Stimulated activated CD4-positive, alpha-beta T cell treated with anti-CD3 and anti-CD28 coated beads, Interleukin-4, amount 100 ng/mL, for 4 hours (primary cell): ENCODE measurements at regions not wholly inside any gene's neighbourhood (a gene's known extent, or its start where the extent isn't known, plus 50 kb on each side); places are given as distances from the start of the nearest gene placed in this dataset.
"Not testable (repeated sequence)": the region's sequence is repeated elsewhere in the genome, so short reads cannot be mapped to it uniquely, and the experiment has no call there.

Source experiments
- DNase-seq, 2 experiments: peaks; one replicate each; pipeline ENCODE4 v3.0.0-alpha.2; 2020

DNA sequence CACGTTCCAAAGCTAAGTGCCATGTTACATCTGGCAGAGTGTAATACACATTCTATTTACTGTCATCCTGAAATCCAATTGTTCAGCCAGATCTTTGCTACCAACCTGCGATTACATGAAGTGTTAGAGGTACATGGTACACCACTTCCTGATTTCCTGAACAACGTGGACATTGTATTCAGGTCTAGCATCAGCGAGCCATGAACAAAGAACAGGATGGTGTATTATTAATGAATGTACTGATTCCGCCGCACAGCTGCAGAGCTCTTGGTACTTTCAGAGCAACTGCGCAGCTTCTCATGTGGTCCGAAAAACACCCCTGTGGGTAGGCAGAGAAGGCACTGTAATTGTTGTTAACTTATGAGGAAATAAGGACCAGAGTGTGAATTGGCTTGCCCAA is 511.4 kb downstream of the AJAP1 start:
- no peak for DNase-seq

DNA sequence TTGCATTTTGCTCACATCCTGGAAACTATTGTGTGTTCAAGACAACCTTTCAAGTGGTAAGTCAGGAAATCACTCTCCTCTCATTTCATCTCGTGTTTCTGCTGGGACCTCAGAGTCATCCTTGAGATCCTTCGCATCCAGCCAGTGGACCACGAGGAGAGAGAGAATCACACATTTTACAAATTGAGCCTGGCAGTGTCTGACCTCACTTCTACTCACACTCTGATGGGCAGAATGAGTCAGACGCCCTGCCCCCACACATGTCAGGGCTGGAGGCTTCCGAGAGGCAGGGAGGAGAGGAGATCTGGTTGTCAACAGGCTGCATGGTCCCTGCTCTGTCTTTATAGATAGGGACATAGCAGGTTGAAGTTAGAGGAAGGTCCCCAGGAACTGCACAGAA is 509.7 kb downstream of the AJAP1 start:
- no peak for DNase-seq

DNA sequence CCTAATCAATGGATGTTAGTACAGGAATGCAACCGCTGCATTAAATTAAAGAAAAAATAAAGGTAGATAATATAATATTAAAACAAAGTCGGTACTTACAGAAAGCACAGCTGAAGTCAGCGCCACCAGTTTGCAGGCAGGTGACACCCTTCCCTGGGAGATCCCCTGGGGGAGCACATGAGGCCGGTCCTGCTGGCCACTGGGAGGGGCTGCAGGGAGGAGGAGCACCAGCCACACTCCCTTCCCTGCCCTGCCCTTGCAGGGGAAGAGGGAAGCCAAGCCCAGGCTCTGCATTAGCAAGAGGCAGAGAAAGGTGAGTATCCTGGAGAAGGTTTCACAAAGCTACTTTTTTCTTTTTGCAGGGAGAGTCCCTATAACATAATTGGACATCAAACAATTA is 507.0 kb downstream of the AJAP1 start:
- no peak for DNase-seq

DNA sequence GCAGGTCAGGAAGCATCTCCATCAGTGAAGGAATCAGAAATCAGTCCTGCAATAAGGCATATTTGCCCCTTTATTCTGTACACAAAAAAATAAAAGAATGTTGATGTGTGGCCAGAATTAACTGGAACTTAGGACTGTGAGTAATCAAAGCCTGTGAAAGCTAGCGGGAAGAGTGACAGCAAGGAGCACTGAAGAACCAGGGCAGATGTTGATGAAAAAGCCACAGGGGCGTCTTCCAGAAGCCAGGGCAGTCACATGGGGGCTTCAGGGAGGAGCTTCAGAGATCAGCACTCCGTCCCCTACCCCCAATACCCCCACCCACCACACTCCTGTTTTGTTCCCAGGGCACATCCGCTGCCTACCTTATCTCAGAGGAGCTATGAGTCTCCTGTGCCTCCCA is 502.8 kb downstream of the AJAP1 start:
- no peak for DNase-seq

DNA sequence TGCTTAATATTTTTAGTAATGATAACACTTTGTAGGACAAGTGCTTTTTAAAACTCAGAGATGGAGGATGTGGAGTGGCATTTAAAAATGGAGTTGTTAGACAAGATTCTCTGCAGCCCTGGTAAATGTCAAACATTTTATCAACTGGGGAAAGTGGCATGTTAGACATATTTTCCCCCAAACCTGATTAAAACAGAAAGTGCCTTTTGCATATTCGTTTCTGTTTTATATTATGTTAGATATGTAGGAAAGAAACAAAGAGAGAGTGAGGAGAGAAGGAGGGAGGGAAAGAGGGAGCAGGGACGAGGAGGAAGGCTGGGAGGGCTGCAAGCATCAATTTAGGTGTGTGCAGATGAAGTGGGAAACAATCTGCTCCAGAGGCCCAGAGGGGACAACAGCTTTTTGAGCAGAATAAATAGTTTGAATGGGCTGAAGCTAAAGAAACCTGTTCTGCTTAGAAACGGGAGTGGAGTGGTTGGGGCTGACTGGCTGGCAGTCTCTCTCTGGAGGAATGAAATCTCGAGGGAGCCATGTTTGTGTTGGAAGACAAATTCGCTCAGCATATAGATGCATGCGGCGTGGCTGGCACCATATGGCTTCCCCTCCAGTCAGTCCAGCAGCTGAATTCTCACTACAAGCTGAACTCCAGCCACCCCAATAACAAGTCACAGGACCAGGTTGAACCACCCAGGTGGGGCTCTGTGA is 502.2 kb downstream of the AJAP1 start:
- no peak for DNase-seq

DNA sequence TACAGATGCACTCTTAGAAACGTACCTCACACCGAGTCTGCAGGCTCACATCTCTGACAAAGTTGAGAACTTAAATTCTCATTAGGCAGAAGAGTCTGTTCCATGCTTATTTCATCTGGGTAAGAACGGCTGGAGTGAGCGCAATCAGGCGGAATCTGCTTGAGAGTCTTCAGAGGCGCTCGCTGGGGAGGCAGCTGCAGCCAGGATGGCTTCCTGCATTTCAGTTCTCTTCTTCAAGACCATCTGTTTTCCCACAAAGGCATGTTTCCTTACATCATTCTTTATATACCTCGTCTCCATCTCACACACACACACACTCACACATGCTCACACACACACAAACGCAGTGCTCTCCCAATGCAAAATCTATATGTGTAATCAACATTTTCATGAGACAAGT is 497.1 kb downstream of the AJAP1 start:
- DNase-seq, result no peak

DNA sequence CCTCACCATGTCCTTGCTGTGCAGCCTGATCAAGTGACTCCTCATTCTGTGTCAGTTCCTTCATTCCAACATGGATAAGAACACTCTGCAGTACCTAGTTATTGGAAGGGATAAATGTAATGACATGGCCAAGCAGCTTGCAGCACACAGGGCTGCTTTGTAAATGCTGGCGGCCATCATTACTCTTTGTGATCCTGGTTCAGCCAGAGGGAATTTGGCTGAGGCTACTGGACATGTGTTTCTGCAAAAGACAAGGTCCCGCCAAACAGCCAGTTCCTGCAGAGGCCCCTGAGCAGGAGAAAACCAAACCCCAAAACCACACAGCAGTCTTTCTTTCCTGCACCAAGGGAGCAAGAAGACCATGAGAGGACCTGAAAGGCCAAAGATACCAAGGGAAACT is 495.8 kb downstream of the AJAP1 start:
- no peak for DNase-seq

DNA sequence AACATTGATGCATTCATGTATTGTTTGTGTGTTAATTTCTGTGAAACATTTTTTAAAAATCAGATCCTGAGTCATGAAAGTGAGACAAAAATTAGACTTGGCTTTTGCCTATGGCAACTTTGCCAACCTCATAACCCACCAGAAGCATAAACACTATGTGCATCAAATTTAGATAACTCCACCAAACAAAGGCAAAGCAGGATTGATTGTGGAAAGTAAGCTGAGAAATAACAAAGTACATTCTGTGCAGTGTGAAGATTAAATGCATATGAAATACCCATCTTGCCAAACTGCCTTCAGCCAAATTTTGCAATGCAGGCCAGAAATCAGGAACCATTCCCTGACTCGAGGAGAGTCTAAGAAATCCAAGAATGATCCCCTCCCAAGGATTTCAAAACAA is 493.4 kb downstream of the AJAP1 start:
- no peak for DNase-seq

DNA sequence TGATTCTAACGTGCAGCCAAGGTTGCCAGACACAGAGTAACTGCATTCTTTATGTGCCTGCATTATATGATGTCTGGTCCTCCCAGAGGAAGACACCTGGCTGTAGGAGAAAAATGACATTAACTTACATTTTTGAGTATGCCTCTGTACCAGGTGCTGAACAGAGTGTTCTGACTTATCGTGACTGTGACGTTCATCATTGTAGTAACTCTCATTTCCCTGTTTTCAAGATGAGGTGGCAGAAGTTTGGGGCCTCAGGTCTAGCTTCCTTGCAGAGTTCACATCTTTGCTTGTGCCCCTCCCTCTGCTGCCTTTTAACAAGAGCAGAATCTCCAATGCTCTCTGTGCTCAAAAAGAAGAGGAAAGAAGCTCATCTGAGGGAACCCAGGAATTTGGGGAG is 488.0 kb downstream of the AJAP1 start:
- DNase-seq, result no peak

DNA sequence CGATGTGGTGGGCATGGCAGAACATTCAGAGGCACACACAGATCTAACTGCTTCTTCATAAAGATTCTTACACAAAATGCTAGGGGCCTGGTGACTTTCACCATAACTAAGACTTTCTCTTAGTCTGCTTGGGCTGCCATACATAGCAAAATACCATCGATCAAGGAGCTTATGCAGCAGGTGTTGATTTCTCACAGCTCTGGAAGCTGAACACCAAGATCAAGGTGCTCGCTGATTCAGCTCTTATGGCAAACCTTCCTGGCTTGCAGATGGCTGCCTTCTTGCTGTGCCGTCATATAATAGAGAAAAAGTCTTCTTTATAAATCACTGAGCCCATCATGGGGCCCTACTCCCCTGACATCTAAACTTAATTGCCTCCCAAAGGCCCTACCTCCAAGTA is 487.3 kb downstream of the AJAP1 start:
- no peak for DNase-seq

DNA sequence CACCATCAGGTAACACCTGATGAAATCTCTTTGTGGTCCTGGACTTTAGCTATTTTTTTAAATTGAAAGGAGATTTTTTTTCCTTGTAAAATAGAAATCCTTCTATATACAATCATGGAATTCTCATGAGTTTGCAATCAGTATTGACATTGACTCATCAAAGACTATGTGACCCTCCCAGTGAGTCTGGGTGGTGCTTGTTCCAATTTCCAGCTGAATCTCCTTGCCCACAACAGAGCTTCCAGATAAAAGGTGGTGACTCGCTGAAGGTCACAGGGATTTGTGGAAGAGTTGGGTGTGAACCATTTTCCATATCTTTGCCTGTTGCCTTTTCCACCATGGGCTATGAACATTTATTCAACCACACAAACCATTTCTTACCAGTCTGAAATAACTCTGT is 486.6 kb downstream of the AJAP1 start:
- DNase-seq, result no peak

DNA sequence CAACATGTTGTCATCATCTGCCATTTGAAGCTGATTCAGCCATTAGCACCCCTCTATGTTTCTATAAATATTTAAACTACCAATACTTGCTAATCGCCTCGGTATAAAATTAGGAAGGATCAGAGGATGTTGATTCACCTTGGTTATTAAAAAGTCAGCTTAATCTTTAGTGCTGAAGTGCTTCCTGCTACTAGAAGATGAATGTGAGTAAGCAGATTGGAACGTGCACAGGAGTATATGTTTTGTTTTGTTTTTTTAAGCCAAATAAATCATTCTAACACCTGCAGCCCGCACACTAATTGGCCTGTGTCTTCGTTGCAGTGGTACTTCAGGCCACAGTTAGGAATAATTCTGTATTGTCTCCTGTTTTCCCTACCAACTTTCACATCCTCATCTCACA is 485.7 kb downstream of the AJAP1 start:
- no peak for DNase-seq

DNA sequence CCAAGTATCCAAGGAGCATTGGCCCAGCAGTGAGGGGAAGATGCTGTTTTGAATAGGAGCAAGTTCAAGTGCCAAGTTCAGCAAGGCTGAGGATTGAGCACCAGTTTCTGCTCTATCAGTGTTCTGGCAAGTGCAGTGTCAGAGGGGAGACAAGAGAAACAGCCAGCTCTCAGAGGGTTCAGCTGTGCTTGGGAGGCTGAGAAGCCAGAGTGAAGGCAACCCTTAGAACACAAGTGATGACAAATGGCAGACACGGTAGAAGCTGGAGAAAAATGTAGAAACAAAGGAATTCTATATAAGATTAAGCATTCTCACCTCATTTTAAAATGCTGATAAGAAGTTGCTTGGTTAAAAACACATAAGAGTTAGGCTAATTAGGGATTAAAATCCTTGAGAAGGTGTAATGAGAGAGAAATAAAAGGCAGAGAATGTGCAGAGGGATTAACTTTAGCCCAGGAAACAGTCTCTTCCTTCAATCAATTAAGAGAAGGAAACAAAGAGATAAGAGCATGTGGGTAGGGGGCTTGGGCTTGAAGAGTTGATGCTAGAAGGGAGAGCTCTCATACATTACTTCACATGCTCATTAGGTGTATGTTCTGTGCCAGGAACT is 475.4 kb downstream of the AJAP1 start:
- no peak for DNase-seq

DNA sequence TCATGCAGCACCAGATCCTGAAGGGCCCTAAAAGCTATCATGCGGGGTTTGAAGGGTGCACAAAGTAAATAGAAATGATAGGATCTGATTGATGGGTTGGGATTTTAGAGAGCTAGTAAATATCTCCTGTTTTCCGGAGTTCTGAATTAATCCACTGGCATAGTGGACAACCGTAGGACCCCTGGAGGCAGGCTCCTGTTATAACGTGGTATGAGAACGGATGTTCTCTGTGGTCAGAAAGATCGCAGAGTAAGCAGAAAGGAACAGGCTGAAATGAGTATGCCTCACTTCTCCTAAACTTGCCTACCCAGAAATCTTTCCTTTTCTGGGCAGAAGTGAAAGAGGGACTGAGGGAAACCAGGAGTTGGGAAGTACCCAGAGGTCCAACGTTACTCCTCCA is 470.8 kb downstream of the AJAP1 start:
- DNase-seq, result no peak

DNA sequence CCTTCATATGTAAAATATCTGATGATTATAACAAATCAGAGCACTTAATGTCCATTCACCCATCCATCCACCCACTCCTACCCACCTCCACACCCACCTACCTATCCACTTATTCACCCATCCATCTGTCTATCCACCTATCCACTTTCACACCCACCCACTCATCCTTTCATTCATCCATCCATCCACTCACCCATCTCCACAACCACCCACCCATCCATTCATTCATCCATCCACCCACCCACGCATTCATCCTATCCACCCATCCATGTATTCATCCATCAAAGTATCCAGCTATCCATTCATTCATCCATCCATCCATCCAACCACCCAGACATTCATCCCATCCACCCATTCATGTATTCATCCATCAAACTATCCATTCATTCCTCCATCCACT is 466.1 kb downstream of the AJAP1 start:
- DNase-seq, result no peak

DNA sequence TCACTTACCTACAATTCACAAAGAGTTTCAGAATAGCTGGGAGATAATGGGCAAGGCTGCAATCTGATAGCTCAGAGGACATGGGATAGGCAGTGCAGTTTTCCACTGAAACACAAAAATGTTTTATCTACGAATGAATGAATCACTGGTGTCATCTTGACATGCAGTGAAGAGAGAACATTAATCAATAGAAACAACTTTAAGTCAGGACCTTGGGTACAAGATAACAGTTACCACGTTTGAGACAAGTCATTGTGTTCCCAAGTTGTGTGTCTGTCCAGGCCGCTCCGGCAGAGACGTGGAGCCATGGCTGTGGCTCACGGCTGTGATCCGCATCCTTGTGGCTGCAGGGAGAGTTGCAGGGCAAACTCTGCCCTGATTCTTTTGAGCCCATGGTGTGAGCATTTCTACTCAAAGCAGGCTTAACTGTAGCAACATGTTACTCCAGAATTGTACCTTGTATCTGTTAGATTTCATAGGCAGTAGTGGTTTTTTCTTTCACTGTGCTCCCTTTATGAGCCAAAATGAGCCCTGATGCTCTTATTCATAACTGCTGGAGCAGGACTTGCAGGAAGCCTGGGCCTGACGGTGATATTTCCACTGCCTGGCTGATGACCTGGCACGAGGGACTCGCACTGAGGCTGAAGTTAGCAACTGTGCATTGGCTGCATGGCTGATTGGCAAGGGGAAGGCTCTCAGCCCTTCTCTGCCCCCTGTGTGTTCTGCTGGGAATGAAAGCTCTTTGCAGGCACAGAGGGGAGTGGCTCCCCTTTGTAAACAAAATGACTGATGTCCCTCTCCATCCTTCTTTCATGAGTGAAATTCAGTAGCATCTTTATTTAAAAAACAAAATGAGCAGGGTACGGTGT is 465.2 kb downstream of the AJAP1 start:
- DNase-seq, result no peak

DNA sequence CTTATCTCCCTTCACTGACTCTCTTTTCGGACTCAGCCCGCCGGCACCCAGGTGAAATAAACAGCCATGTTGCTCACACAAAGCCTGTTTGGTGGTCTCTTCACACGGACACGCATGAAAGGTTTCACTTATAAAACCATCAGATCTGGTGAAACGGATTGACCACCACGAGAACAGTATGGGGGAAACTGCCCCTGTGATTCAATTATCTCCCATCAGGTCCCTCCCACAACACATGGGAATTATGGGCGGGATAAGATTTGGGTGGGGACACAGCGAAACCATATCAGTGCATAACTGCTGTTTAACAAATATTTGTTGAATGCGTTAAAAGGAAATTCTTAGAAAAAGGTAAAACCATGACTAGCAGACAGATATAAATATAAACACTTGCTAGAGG is 464.4 kb downstream of the AJAP1 start:
- not testable (repeated sequence) for DNase-seq

DNA sequence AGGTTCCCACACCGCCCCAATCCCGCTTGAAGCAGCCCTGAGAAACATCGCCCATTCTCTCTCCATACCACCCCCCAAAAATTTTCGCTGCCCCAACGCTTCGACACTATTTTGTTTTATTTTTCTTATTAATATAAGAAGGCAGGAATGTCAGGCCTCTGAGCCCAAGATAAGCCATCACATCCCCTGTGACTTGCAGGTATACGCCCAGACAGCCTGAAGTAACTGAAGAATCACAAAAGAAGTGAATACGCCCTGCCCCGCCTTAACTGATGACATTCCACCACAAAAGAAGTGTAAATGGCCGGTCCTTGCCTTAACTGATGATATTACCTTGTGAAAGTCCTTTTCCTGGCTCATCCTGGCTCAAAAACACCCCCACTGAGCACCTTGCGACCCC is 463.9 kb downstream of the AJAP1 start:
- DNase-seq, result not testable (repeated sequence)

DNA sequence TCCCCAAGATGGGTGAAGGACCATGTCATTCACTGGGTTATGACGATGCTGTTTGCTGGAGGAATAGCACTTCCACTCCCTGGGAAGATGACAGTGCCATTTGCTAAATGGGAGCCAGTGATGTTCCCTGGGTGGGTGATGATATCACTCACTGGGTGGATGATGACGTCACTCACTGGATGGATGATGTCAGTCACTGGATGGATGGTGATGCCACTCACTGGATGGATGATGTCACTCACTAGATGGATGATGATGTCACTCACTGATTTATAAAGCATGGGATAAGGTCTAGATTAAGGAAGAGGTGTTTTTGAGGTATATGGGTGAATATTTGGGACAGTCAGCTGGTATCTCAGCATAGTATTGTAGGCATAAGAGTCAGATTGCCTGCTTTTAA is 457.2 kb downstream of the AJAP1 start:
- no peak for DNase-seq

DNA sequence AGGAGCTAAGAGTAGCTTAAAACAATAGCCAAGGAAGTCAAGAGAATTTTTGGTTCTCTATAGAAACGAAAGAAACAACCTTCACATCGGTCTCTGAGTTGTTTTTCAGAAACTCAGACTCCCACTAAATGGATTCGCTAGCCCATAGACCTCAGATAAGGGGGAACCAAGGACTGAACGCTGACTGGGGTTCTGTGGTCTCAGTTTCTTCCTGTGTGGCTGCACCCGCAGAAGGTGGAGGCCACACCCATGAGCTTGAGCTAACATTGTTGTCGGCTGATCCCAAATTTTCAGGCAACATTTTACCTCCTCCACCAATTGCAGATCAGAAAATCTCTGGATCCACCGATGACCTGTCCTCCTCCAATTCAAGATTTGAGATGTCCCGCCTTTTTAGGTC is 456.1 kb downstream of the AJAP1 start:
- DNase-seq, result no peak

DNA sequence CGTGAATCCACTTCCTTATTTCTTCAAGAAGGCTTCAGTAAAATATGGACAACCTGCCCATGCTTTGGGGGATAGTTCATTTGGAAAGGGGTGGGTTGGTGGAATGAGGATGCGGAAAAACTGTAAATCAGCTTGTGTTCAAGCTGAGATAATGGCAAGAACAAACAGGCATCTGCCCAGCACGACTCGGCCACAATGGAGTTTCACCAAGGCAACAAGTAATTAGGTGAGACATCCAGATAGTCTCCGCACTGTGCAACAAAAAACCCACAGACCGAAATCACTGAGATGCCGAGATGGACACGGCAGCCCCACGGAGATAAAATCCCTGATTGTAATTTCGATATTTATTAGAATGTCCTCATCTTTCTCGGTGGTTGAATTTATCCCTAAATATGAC is 455.2 kb downstream of the AJAP1 start:
- no peak for DNase-seq

DNA sequence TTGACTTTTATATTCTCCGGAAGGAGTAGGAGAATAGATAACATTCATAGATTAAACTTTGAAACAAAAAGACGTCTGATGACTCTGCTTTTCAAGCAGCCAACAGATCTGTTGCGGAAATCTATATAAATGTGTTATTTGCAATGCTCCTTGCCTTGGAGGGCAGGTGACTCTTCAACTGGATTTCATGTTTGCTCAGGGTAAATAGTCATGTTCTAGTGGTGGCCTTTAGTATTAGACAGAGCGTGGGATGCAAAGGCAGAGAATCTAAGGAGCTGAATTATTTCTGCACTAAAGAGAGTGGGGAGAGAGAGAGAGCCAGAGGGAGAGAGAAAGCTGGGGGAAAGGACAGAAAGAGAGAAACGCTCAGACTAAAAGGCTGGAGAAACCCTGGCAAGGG is 454.3 kb downstream of the AJAP1 start:
- no peak for DNase-seq

DNA sequence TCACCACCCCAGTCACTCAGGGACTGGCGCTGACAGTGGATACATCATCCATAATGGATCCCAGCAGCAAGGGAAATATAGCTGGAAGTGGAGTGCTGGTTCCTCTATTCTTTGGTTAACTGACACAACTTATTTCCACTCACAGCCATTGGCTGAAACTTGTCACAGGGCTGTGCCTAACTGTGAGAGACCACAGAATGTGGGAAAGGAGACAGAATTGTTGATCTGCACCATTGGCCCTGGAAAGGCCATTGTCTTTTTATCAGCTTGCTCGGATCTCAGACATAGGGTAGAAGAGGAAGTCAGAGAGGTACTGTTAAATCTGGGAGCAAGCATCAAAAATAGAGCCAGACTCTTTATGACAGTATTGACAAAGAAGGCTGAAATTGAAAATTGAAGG is 451.3 kb downstream of the AJAP1 start:
- no peak for DNase-seq

DNA sequence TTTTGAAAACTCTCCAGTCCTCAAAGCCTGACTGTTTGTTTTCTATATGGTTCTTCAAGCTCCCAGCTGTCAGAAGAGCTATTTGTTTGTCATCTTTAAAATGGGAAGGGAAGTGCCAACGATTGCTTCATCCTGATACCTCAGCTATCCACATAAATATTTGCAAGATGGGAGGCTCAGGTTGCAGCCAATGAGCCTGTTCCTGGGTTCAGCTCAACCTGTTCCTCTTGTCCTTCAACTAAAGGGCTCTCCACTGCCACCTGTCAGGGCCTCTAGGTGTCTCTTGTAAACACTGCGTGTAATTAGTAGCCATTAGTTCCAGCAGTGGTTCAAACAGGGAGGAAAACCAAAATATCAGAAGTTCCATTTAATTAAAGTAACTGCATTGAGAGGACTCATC is 445.1 kb downstream of the AJAP1 start:
- DNase-seq, result no peak
